ENCODE measurements at regions not wholly inside any gene's neighbourhood (a gene's known extent, or its start where the extent isn't known, plus 50 kb on each side); places are given as distances from the start of the nearest gene placed in this dataset.

DNA sequence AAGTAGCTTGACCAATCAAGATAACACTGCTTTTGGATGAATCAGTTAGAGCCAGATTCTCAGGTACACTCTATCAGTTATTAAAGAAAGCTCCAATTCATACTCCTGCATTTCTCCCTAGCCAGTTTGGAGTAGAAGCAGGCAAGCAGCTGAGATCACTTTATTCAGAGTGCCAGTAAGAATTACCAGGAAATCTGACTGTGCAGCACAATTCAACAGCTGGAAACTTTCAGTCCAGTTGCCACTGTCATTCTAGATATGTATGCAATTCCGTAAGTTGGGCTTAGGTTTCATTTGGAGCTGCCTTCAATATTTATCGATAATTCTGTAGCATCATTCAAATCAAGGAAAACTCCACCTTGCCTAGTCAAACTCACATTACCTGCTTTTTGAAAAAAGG lies 2625.6 kb upstream of the PCDH20 start:
- no peak for DNase-seq (ENCODE audit: low spot score)
- H3K27me3 ChIP-seq (ENCODE audit: control insufficient read depth in 4 of 4, insufficient read depth in 4 of 4, low read length in 3 of 4), result no peaks in the 10 kb centered on the region
- WGBS, result 53% methylated on average over 2 of the region's 2 CpGs

DNA sequence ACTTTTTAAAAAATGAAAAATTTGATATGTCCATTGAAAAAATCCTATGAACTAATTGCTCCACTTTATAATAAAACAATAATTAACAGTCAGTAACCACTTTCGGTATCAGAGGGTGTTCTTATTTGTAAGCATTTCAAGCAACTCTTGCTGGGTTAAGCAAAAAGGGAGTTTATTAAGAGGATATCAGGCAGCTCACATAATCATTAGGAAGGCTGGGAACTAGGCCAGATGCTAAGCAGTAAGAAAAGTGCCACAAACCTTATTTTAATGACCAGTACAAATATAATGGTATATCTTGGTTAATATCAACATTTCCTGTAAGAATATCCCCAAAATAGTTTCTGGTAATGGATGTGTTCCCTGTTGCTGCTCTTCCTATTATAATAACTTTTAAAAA lies 2618.3 kb upstream of the PCDH20 start:
- no peaks in the 10 kb centered on the region for H3K36me3 ChIP-seq (ENCODE audit: control insufficient read depth in 4 of 4, insufficient read depth in 3 of 4, low read depth in 1 of 4, low read length in 3 of 4)
- H3K9ac ChIP-seq (ENCODE audit: low read depth in 1 of 2, low read length in 2 of 2), result no peak overlapping the region
- H3K27me3 ChIP-seq (ENCODE audit: control insufficient read depth in 4 of 4, insufficient read depth in 4 of 4, low read length in 3 of 4), result no peaks in the 10 kb centered on the region
- no peaks in the 10 kb centered on the region for H3K9me3 ChIP-seq (ENCODE audit: control insufficient read depth in 4 of 4, low read length in 3 of 4)
- DNase-seq (ENCODE audit: low spot score), result no peak
- H3K27ac ChIP-seq (ENCODE audit: low read depth in 1 of 2, low read length in 2 of 2), result no peak overlapping the region
- no peak overlapping the region for H3K4me3 ChIP-seq (ENCODE audit: low read depth in 1 of 3, low read length in 3 of 3)
- WGBS, result 88% methylated on average over 1 of the region's 1 CpG
- no peaks in the 10 kb centered on the region for H3K4me1 ChIP-seq (ENCODE audit: control insufficient read depth in 4 of 4, insufficient read depth in 4 of 4, low read length in 3 of 4)
- no peak for TF ChIP-seq NR2F2 (IDR thresholded peaks at IDR 0.05)
- TF ChIP-seq FOXA1 (IDR thresholded peaks at IDR 0.05), result no peak
- TF ChIP-seq TAF1 (conservative IDR thresholded peaks at IDR 0.05), result no peak
- TF ChIP-seq JUND (IDR thresholded peaks at IDR 0.05), result no peak
- TF ChIP-seq, protein P1, sequence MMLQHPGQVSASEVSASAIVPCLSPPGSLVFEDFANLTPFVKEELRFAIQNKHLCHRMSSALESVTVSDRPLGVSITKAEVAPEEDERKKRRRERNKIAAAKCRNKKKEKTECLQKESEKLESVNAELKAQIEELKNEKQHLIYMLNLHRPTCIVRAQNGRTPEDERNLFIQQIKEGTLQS (IDR thresholded peaks at IDR 0.05), result no peak
- TF ChIP-seq, protein P2, sequence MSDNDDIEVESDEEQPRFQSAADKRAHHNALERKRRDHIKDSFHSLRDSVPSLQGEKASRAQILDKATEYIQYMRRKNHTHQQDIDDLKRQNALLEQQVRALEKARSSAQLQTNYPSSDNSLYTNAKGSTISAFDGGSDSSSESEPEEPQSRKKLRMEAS (IDR thresholded peaks at IDR 0.05), result no peak
- TF ChIP-seq, protein P3, sequence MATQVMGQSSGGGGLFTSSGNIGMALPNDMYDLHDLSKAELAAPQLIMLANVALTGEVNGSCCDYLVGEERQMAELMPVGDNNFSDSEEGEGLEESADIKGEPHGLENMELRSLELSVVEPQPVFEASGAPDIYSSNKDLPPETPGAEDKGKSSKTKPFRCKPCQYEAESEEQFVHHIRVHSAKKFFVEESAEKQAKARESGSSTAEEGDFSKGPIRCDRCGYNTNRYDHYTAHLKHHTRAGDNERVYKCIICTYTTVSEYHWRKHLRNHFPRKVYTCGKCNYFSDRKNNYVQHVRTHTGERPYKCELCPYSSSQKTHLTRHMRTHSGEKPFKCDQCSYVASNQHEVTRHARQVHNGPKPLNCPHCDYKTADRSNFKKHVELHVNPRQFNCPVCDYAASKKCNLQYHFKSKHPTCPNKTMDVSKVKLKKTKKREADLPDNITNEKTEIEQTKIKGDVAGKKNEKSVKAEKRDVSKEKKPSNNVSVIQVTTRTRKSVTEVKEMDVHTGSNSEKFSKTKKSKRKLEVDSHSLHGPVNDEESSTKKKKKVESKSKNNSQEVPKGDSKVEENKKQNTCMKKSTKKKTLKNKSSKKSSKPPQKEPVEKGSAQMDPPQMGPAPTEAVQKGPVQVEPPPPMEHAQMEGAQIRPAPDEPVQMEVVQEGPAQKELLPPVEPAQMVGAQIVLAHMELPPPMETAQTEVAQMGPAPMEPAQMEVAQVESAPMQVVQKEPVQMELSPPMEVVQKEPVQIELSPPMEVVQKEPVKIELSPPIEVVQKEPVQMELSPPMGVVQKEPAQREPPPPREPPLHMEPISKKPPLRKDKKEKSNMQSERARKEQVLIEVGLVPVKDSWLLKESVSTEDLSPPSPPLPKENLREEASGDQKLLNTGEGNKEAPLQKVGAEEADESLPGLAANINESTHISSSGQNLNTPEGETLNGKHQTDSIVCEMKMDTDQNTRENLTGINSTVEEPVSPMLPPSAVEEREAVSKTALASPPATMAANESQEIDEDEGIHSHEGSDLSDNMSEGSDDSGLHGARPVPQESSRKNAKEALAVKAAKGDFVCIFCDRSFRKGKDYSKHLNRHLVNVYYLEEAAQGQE (IDR thresholded peaks at IDR 0.05), result no peak
- no peak for TF ChIP-seq RAD21 (IDR thresholded peaks at IDR 0.05)
- TF ChIP-seq RXRA (IDR thresholded peaks at IDR 0.05), result no peak

More for the DNA sequence above, 2625.6 kb upstream of the PCDH20 start:
- H3K36me3 ChIP-seq (ENCODE audit: control insufficient read depth in 4 of 4, insufficient read depth in 3 of 4, low read depth in 1 of 4, low read length in 3 of 4), result no peaks in the 10 kb centered on the region
- TF ChIP-seq YY1 (IDR thresholded peaks at IDR 0.05), result no peak
- TF ChIP-seq, protein P1 (IDR thresholded peaks at IDR 0.05), result no peak
- no peak for TF ChIP-seq EGR1 (IDR thresholded peaks at IDR 0.05; ENCODE audit: low read depth in 2 of 2)
- TF ChIP-seq GABPA (IDR thresholded peaks at IDR 0.05 in 1 of 2, conservative IDR thresholded peaks at IDR 0.05 in 1 of 2), result no peak
- TF ChIP-seq FOXA2 (IDR thresholded peaks at IDR 0.05), result no peak
- TF ChIP-seq, protein P2 (IDR thresholded peaks at IDR 0.05), result no peak
- no peak for TF ChIP-seq RAD21 (IDR thresholded peaks at IDR 0.05)
- no peak for TF ChIP-seq SP1 (IDR thresholded peaks at IDR 0.05)
- TF ChIP-seq, protein P4, sequence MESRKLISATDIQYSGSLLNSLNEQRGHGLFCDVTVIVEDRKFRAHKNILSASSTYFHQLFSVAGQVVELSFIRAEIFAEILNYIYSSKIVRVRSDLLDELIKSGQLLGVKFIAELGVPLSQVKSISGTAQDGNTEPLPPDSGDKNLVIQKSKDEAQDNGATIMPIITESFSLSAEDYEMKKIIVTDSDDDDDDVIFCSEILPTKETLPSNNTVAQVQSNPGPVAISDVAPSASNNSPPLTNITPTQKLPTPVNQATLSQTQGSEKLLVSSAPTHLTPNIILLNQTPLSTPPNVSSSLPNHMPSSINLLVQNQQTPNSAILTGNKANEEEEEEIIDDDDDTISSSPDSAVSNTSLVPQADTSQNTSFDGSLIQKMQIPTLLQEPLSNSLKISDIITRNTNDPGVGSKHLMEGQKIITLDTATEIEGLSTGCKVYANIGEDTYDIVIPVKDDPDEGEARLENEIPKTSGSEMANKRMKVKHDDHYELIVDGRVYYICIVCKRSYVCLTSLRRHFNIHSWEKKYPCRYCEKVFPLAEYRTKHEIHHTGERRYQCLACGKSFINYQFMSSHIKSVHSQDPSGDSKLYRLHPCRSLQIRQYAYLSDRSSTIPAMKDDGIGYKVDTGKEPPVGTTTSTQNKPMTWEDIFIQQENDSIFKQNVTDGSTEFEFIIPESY (IDR thresholded peaks at IDR 0.05), result no peak
- no peak for TF ChIP-seq HNF4A (conservative IDR thresholded peaks at IDR 0.05)
- TF ChIP-seq NR2F2 (IDR thresholded peaks at IDR 0.05), result no peak
- TF ChIP-seq JUND (IDR thresholded peaks at IDR 0.05), result no peak
- TF ChIP-seq HNF4G (IDR thresholded peaks at IDR 0.05), result no peak
- TF ChIP-seq RXRA (IDR thresholded peaks at IDR 0.05), result no peak
- TF ChIP-seq, protein P5, sequence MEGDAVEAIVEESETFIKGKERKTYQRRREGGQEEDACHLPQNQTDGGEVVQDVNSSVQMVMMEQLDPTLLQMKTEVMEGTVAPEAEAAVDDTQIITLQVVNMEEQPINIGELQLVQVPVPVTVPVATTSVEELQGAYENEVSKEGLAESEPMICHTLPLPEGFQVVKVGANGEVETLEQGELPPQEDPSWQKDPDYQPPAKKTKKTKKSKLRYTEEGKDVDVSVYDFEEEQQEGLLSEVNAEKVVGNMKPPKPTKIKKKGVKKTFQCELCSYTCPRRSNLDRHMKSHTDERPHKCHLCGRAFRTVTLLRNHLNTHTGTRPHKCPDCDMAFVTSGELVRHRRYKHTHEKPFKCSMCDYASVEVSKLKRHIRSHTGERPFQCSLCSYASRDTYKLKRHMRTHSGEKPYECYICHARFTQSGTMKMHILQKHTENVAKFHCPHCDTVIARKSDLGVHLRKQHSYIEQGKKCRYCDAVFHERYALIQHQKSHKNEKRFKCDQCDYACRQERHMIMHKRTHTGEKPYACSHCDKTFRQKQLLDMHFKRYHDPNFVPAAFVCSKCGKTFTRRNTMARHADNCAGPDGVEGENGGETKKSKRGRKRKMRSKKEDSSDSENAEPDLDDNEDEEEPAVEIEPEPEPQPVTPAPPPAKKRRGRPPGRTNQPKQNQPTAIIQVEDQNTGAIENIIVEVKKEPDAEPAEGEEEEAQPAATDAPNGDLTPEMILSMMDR (IDR thresholded peaks at IDR 0.05; ENCODE audit: low read depth, low read length, missing input control), result no peak
- no peak for TF ChIP-seq TAF1 (conservative IDR thresholded peaks at IDR 0.05)
- TF ChIP-seq FOXA1 (IDR thresholded peaks at IDR 0.05), result no peak
- TF ChIP-seq, protein P3 (IDR thresholded peaks at IDR 0.05), result no peak
- no peak overlapping the region for H3K4me3 ChIP-seq (ENCODE audit: low read depth in 1 of 3, low read length in 3 of 3)
- H3K4me1 ChIP-seq (ENCODE audit: control insufficient read depth in 4 of 4, insufficient read depth in 4 of 4, low read length in 3 of 4), result no peaks in the 10 kb centered on the region
- H3K9ac ChIP-seq (ENCODE audit: low read depth in 1 of 2, low read length in 2 of 2), result no peak overlapping the region
- H3K9me3 ChIP-seq (ENCODE audit: control insufficient read depth in 4 of 4, low read length in 3 of 4), result no peaks in the 10 kb centered on the region
- H3K27ac ChIP-seq (ENCODE audit: low read depth in 1 of 2, low read length in 2 of 2), result no peak overlapping the region

Measured in liver (tissue), 8 donors.